ENCODE measurements at regions not wholly inside any gene's neighbourhood (a gene's known extent, or its start where the extent isn't known, plus 50 kb on each side); places are given as distances from the start of the nearest gene placed in this dataset.

DNA sequence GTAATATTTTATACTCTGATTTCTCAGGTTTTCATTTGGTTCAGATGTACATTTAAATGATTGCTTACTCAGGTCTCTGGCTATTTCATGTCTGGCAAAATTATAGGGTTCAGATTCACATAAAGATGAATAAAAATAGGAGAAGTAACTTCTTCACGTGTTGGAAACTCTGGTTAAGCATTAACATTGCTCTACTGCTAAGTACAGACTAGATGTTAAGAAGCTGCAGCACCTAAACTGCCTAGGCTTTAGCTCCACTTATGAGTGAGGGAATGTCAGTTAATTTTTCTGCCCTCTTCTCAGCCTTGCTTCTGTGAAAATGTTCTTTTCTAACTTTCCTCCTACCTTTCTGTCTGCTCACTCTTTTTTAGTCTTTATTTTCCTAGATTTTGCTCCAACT is 361.2 kb downstream of the ARAP2 start:
- DNase-seq, result no peak
- H3K36me3 ChIP-seq (replicated peaks in 1 of 2), result no peaks in the 10 kb centered on the region
- 31 to 50% (median 39%) methylated on average over 1 of the region's 1 CpG for WGBS, 4 donors
- no peaks in the 10 kb centered on the region for H3K4me1 ChIP-seq (replicated peaks in 1 of 2)
- H3K27me3 ChIP-seq, result no peaks in the 10 kb centered on the region
- no peak for TF ChIP-seq POLR2A (IDR thresholded peaks at IDR 0.05)
- no peak for TF ChIP-seq CTCF (IDR thresholded peaks at IDR 0.05)
- H3K27ac ChIP-seq, result no peak overlapping the region
- no peaks in the 10 kb centered on the region for H3K9me3 ChIP-seq (replicated peaks in 1 of 3)
- H3K4me3 ChIP-seq, result no peak overlapping the region
- intact Hi-C loops (cut with DNase I), result no loop called here

DNA sequence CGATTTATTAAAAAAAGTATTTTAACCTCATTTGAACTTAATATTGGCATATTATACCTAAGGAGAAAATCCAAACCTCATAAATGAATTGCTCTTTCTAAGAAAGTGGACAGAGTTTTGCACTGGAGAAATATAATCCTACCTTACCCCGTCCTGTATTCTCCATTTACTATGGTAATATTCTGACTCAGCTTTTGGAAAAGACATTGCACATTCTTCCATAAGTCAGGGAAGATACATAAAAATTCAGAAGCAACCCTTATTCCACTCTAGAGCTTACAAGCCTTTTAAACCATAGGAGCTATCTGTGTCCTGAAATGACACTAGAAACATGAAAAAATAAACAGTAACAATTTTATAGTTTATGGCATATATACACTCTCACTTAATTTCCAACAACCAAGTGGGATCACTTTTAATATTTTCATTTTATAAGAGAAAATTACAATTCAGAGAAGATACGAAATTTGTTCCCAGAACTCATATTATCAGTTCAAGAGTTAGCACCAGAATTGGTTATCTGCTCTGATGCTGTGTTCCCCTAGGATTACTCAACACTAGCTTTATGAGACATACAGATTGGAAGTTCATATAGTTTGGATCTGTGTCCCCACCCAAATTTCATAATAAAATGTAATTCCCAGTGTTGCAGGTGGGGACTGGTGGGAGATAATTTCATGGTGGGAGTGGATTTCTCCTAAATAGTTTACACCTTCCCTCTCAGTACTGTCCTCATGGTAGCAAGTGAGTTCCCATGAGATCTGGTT is 359.4 kb downstream of the ARAP2 start:
- no peak overlapping the region for H3K27ac ChIP-seq
- no peaks in the 10 kb centered on the region for H3K36me3 ChIP-seq (replicated peaks in 1 of 2)
- H3K27me3 ChIP-seq, result no peaks in the 10 kb centered on the region
- 54 to 70% (median 62%) methylated on average over 3 of the region's 3 CpGs for WGBS, 4 donors
- no peak for DNase-seq
- H3K4me3 ChIP-seq, result no peak overlapping the region
- no peaks in the 10 kb centered on the region for H3K9me3 ChIP-seq (replicated peaks in 1 of 3)
- TF ChIP-seq CTCF (IDR thresholded peaks at IDR 0.05) (no peak), POLR2A (IDR thresholded peaks at IDR 0.05) (no peak)
- intact Hi-C loops (cut with DNase I), result no loop called here
- no peaks in the 10 kb centered on the region for H3K4me1 ChIP-seq (replicated peaks in 1 of 2)

DNA sequence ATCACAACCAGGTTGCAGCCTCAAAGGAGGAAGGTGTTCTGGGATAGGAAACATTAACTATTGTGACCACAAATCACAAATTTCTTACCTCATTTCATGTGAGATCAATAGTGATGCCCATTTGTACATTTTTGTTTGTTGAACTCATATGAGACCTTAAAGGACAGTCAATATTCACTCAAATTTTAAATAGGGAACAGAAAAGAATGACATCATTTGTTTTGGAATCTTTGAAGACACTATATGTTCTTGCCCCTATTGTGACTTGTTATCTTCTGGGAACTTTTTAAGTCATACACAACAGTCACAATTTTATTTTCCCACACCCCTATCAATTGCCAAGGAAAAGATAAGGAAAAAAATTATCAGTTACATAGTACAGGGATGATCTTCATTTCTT is 346.5 kb downstream of the ARAP2 start:
- TF ChIP-seq POLR2A (IDR thresholded peaks at IDR 0.05) (no peak), CTCF (IDR thresholded peaks at IDR 0.05) (no peak)
- Histone ChIP-seq H3K9me3 (replicated peaks in 1 of 3) (no peaks in the 10 kb centered on the region), H3K4me3 (no peak overlapping the region), H3K27ac (no peak overlapping the region), H3K4me1 (replicated peaks in 1 of 2) (no peaks in the 10 kb centered on the region), H3K27me3 (no peaks in the 10 kb centered on the region), H3K36me3 (replicated peaks in 1 of 2) (no peaks in the 10 kb centered on the region)
- no peak for DNase-seq
- intact Hi-C loops (cut with DNase I), result no loop called here

DNA sequence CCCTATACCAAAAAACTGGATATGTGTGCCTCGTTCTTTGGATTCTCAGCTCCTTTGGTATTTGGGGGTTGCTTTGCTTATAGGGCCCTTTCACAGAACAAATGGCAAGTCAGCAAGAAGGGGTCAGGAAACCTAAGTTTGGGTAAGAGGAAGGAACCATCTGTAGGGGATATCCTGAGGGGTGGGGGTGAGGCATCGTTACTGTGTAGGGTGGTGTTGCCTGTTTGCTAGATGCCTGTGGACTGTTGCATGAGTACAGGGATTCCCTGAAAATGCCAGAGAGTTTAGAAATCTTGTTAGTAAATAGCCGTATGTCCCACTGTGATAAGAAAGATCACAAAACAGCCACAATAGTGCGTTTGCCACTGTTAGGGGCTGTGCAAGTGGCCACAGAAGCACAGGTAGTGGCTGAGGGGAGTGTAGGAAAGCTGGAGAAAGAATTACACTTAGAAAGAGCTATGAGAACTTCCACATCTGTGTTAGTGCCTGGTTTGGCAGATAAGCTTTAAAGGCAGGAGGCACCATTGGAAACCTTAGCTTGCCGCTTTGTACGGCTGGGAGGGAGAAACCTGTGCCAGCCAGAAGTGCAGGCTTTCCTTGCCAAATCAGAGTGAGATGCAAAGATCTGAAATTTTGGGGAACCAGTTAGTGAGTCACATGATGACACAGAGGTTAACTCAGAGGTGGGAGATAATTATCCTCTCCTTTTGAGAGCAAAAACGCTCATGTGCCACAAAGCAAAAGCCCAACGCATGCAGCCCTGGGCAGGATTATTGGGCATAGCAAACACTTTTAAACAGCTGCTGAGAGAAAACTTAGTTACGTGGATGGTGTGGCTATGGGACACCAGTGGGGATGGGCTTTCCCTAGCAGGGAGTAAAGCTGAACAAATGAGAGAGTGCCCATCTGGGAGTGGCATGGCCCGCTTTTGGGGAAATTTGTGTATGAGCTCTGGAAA is 343.7 kb downstream of the ARAP2 start:
- TF ChIP-seq POLR2A (IDR thresholded peaks at IDR 0.05) (no peak), CTCF (IDR thresholded peaks at IDR 0.05) (no peak)
- WGBS, 4 donors, result 61 to 65% (median 62%) methylated on average over 10 of the region's 10 CpGs
- no peaks in the 10 kb centered on the region for H3K36me3 ChIP-seq (replicated peaks in 1 of 2)
- no peaks in the 10 kb centered on the region for H3K27me3 ChIP-seq
- DNase-seq, result no peak
- intact Hi-C loops (cut with DNase I), result no loop called here
- no peak overlapping the region for H3K27ac ChIP-seq
- no peaks in the 10 kb centered on the region for H3K9me3 ChIP-seq (replicated peaks in 1 of 3)
- no peak overlapping the region for H3K4me3 ChIP-seq
- H3K4me1 ChIP-seq (replicated peaks in 1 of 2), result no peaks in the 10 kb centered on the region

Data from adrenal gland (tissue), 9 donors.